MCF 10A (cell line): ENCODE measurements at regions not wholly inside any gene's neighbourhood (a gene's known extent, or its start where the extent isn't known, plus 50 kb on each side); places are given as distances from the start of the nearest gene placed in this dataset.

Experiments used
- BruUV-seq: library from RNA; stranded (reverse); fragments of 400-500 nt; replicated peaks from 2 replicates; lab custom pipeline; 2021; lab: Mats Ljungman, UMichigan
- CTCF ChIA-PET: fragments of 300-600 bp; sonication (Branson Sonifier 250); formaldehyde crosslinking; extraction: SDS; loops from one replicate; lab custom pipeline; 2021; ENCODE audit warnings: antibody characterized with exemption, inconsistent platforms; lab: Yijun Ruan, JAX
- POLR2A ChIA-PET: fragments of 300-600, 350-650 bp; sonication (Branson Sonifier 250); formaldehyde crosslinking; extraction: SDS; loops from one replicate; lab custom pipeline; 2020; ENCODE audit warnings: antibody characterized with exemption, inconsistent platforms; lab: Yijun Ruan, JAX
- DNase-seq: peaks from one replicate; pipeline ENCODE4 v3.0.0-alpha.2; 2018; ENCODE audit not compliant: unreplicated experiment
- H3K27ac Mint-ChIP-seq: one replicate; pipeline ENCODE4 v1.8.0; 2022; ENCODE audit warnings: mild to moderate bottlenecking, low read depth, mixed read lengths; ENCODE audit not compliant: unreplicated experiment
- H3K27me3 Mint-ChIP-seq: one replicate; pipeline ENCODE4 v1.8.0; 2022; ENCODE audit warnings: mixed read lengths; ENCODE audit not compliant: insufficient read depth, unreplicated experiment
- H3K36me3 Mint-ChIP-seq: one replicate; pipeline ENCODE4 v1.8.0; 2022; ENCODE audit warnings: mild to moderate bottlenecking, moderate library complexity, mixed read lengths; ENCODE audit not compliant: insufficient read depth, unreplicated experiment
- H3K4me1 Mint-ChIP-seq: one replicate; pipeline ENCODE4 v1.8.0; 2022; ENCODE audit warnings: mixed read lengths; ENCODE audit not compliant: insufficient read depth, unreplicated experiment
- H3K4me3 Mint-ChIP-seq: one replicate; pipeline ENCODE4 v1.8.0; 2022; ENCODE audit warnings: mild to moderate bottlenecking, moderate library complexity, mixed read lengths; ENCODE audit not compliant: unreplicated experiment
- H3K9me3 Mint-ChIP-seq: one replicate; pipeline ENCODE4 v1.8.0; 2022; ENCODE audit warnings: mixed read lengths; ENCODE audit not compliant: unreplicated experiment
- CTCF ChIP-seq: fragments of 200-600 bp; IDR thresholded peaks from one replicate; pipeline ENCODE4 v1.8.0; 2022; ENCODE audit warnings: antibody characterized with exemption, mild to moderate bottlenecking; ENCODE audit not compliant: unreplicated experiment
- intact Hi-C: fragments of 100-400 bp; cut with micrococcal nuclease; formaldehyde crosslinking; loops from 2 replicates; pipeline ENCODE4 v1.14.1; 2022

- CTCF ChIA-PET = no interaction called here
- BruUV-seq = no TSS peak
- intact Hi-C loops = no loop called here
These were observed 114.5 kb upstream of the FN1 start for GRCh38 chr2:215550331-215550730.

GRCh38 chr2:215548714-215549113 is 112.8 kb upstream of the FN1 start:
- Mint-ChIP-seq H3K36me3 (no peaks in the 10 kb centered on the region), H3K27ac (no peak overlapping the region), H3K4me3 (no peak overlapping the region), H3K4me1 (peaks cover 4% of the 10 kb centered on the region), H3K9me3 (peaks cover 7% of the 10 kb centered on the region), H3K27me3 (no peaks in the 10 kb centered on the region)
- ChIA-PET POLR2A (no interaction called here), CTCF (no interaction called here)
- BruUV-seq = no TSS peak
- no peak for TF ChIP-seq CTCF
- intact Hi-C loops = no loop called here
- DNase-seq = no peak

More at GRCh38 chr2:215550331-215550730, 114.5 kb upstream of the FN1 start:
- Mint-ChIP-seq H3K4me3 (no peak overlapping the region), H3K9me3 (peaks cover 7% of the 10 kb centered on the region), H3K36me3 (no peaks in the 10 kb centered on the region), H3K27me3 (no peaks in the 10 kb centered on the region), H3K4me1 (peaks cover 18% of the 10 kb centered on the region), H3K27ac (no peak overlapping the region)
- POLR2A ChIA-PET = no interaction called here
- DNase-seq = no peak
- TF ChIP-seq CTCF = no peak

GRCh38 chr2:215542690-215543089 is 106.8 kb upstream of the FN1 start:
- no peak overlapping the region for H3K4me3 Mint-ChIP-seq
- no peaks in the 10 kb centered on the region for H3K4me1 Mint-ChIP-seq
- ChIA-PET CTCF (no interaction called here), POLR2A (interaction anchor here (0.6 kb wide), 1 partner anchor 64 kb away, joined by 3 read pairs; no protein-coding TSS in a partner anchor)
- H3K36me3 Mint-ChIP-seq = no peaks in the 10 kb centered on the region
- intact Hi-C loops = no loop called here
- no peak for TF ChIP-seq CTCF
- H3K27ac Mint-ChIP-seq = no peak overlapping the region
- DNase-seq = no peak
- no peaks in the 10 kb centered on the region for H3K9me3 Mint-ChIP-seq
- H3K27me3 Mint-ChIP-seq = no peaks in the 10 kb centered on the region
- BruUV-seq = no TSS peak

GRCh38 chr2:215540658-215541057 is 104.8 kb upstream of the FN1 start:
- BruUV-seq = no TSS peak
- Mint-ChIP-seq H3K27me3 (no peaks in the 10 kb centered on the region), H3K9me3 (no peaks in the 10 kb centered on the region), H3K4me3 (no peak overlapping the region), H3K36me3 (no peaks in the 10 kb centered on the region), H3K27ac (no peak overlapping the region), H3K4me1 (no peaks in the 10 kb centered on the region)
- ChIA-PET CTCF (no interaction called here), POLR2A (no interaction called here)
- TF ChIP-seq CTCF = no peak
- intact Hi-C loops = no loop called here
- peak; percentile 89 for DNase-seq
